HepG2 (cell line): ENCODE measurements at regions not wholly inside any gene's neighbourhood (a gene's known extent, or its start where the extent isn't known, plus 50 kb on each side); places are given as distances from the start of the nearest gene placed in this dataset.

Experiments used
- ATAC-seq: fragments of 200-7000 bp; cut with Tn5 transposase; 3 replicates; pipeline ENCODE4 v1.9.1; 2020; ENCODE audit warnings: mild to moderate bottlenecking, moderate library complexity
- BruUV-seq: library from RNA; stranded (reverse); fragments of 400-500 nt; replicated peaks from 2 replicates; lab custom pipeline; 2021; lab: Mats Ljungman, UMichigan
- CTCF ChIA-PET: fragments of 300-600 bp; formaldehyde crosslinking; extraction: SDS; loops from one replicate; lab custom pipeline; 2021; ENCODE audit warnings: low total read pairs, inconsistent platforms, low intra/inter-chr PET ratio; lab: Yijun Ruan, JAX
- POLR2A ChIA-PET: fragments of 350-600 bp; sonication (Branson Sonifier 250); formaldehyde crosslinking; loops from one replicate; lab custom pipeline; 2020; ENCODE audit warnings: antibody characterized with exemption, inconsistent platforms; lab: Yijun Ruan, JAX
- DNase-seq: peaks from one replicate; pipeline ENCODE4 v3.0.0-alpha.2; 2015; ENCODE audit warnings: low spot score
- FAIRE-seq: peaks from 3 replicates; lab custom pipeline; 2011; peaks lifted over from hg19 to GRCh38; lab: Jason Lieb, UNC
- H2AFZ ChIP-seq: one replicate; pipeline ENCODE4 v1.6.1; 2011; ENCODE audit warnings: low read length, inconsistent platforms
- H3K27ac ChIP-seq: fragments of 300-600 bp; 3 replicates; pipeline ENCODE4 v1.8.0; 2011; ENCODE audit warnings: mixed run types, mild to moderate bottlenecking, mixed read lengths, low read length, inconsistent platforms; ENCODE audit not compliant: insufficient read depth; ENCODE audit errors: extremely low read length
- H3K27me3 ChIP-seq, 2 experiments: fragments of 200-600 bp in 1 of 2; 2 replicates in 1 of 2; 3 replicates in 1 of 2; pipeline versions ENCODE4 v1.6.0 to v1.8.0; 2011; ENCODE audit warnings: low read length in 2 of 2, mild to moderate bottlenecking in 2 of 2, moderate library complexity in 2 of 2, inconsistent platforms in 1 of 2; ENCODE audit not compliant: insufficient read depth in 2 of 2, control insufficient read depth in 1 of 2
- H3K36me3 ChIP-seq, 2 experiments: fragments of 200-600 bp in 1 of 2; replicated peaks in 1 of 2; 2 replicates in 1 of 2; 3 replicates in 1 of 2; pipeline versions ENCODE4 v1.5.1 to v1.8.0; 2011; ENCODE audit warnings: low read length in 2 of 2, inconsistent platforms in 1 of 2; ENCODE audit not compliant: insufficient read depth in 2 of 2, control insufficient read depth in 1 of 2
- H3K4me1 ChIP-seq: 2 replicates; pipeline ENCODE4 v1.5.1; 2012; ENCODE audit warnings: low read length, inconsistent platforms; ENCODE audit not compliant: insufficient read depth
- H3K4me2 ChIP-seq: 2 replicates; pipeline ENCODE4 v1.6.0; 2011; ENCODE audit warnings: low read depth, low read length, inconsistent platforms
- H3K4me3 ChIP-seq, 3 experiments: fragments of 200-600 bp in 1 of 3; sonication (generic), shearing (Covaris generic) in 1 of 3; replicated peaks in 1 of 3; 2 replicates each; pipeline ENCODE4 v1.5.1; 2011 to 2016; ENCODE audit warnings: low read length in 3 of 3, inconsistent platforms in 2 of 3, low read depth in 2 of 3, mild to moderate bottlenecking in 2 of 3, control low read depth in 1 of 3, mixed read lengths in 1 of 3; ENCODE audit not compliant: insufficient read depth in 1 of 3
- H3K79me2 ChIP-seq: one replicate; pipeline ENCODE4 v1.6.1; 2011; ENCODE audit warnings: low read length, inconsistent platforms; ENCODE audit not compliant: insufficient read depth
- H3K9ac ChIP-seq: 2 replicates; pipeline ENCODE4 v1.6.0; 2011; ENCODE audit warnings: mild to moderate bottlenecking, low read depth, low read length, inconsistent platforms; ENCODE audit not compliant: insufficient read depth
- H3K9me3 ChIP-seq: 2 replicates; pipeline ENCODE4 v1.5.1; 2012; ENCODE audit warnings: mild to moderate bottlenecking, low read length
- H4K20me1 ChIP-seq: 2 replicates; pipeline ENCODE4 v1.6.0; 2011; ENCODE audit warnings: inconsistent platforms, mild to moderate bottlenecking, low read length, moderate library complexity; ENCODE audit not compliant: insufficient read depth
- ASH2L ChIP-seq: fragments of 300-600, 200-600 bp; sonication (generic); IDR thresholded peaks from 2 replicates; pipeline ENCODE4 v1.7.0; 2017; ENCODE audit warnings: low read depth, mild to moderate bottlenecking, moderate library complexity, mixed read lengths, low read length; ENCODE audit not compliant: insufficient read length
- ATM ChIP-seq: fragments of 450-650 bp; IDR thresholded peaks from 2 replicates; pipeline ENCODE4 v1.7.1; 2017; ENCODE audit warnings: mild to moderate bottlenecking, borderline replicate concordance
- E2F1 ChIP-seq: sonication (generic); formaldehyde crosslinking; IDR thresholded peaks from 2 replicates; pipeline ENCODE4 v1.5.0; 2020; ENCODE audit warnings: missing genetic modification reagents
- JUND ChIP-seq: sonication (generic); formaldehyde crosslinking; IDR thresholded peaks from 2 replicates; pipeline ENCODE4 v1.8.0; 2022; ENCODE audit warnings: mild to moderate bottlenecking, missing genetic modification reagents
- KLF15 ChIP-seq: sonication (generic); formaldehyde crosslinking; IDR thresholded peaks from 2 replicates; pipeline ENCODE4 v1.8.1; 2023; ENCODE audit warnings: borderline replicate concordance, mild to moderate bottlenecking, inconsistent platforms, missing genetic modification reagents, mixed read lengths
- NFYB ChIP-seq: sonication (generic); formaldehyde crosslinking; IDR thresholded peaks from 2 replicates; pipeline ENCODE4 v1.4.0; 2020; ENCODE audit warnings: missing genetic modification reagents
- PCBP1 ChIP-seq: fragments of 200-400 bp; formaldehyde crosslinking; IDR thresholded peaks from 2 replicates; pipeline ENCODE4 v1.6.1; 2017; ENCODE audit warnings: mild to moderate bottlenecking, low read depth, low read length, borderline replicate concordance
- SIX4 ChIP-seq: sonication (generic); formaldehyde crosslinking; IDR thresholded peaks from 2 replicates; pipeline ENCODE4 v1.4.0; 2020; ENCODE audit warnings: missing genetic modification reagents
- SP5 ChIP-seq: IDR thresholded peaks from 2 replicates; pipeline ENCODE4 v1.6.1; 2016; ENCODE audit warnings: low read depth, borderline replicate concordance
- ZC3H4 ChIP-seq: sonication (generic); formaldehyde crosslinking; IDR thresholded peaks from 2 replicates; pipeline ENCODE4 v1.4.0; 2020; ENCODE audit warnings: missing genetic modification reagents, borderline replicate concordance
- ZFP36 ChIP-seq: fragments of 150-350 bp; IDR thresholded peaks from 2 replicates; pipeline ENCODE4 v1.6.1; 2018; ENCODE audit warnings: borderline replicate concordance, low read length, low read depth; ENCODE audit not compliant: partially characterized antibody
- ZNF280B ChIP-seq: sonication (generic); formaldehyde crosslinking; IDR thresholded peaks from 2 replicates; pipeline ENCODE4 v1.5.0; 2020; ENCODE audit warnings: missing genetic modification reagents, mild to moderate bottlenecking, borderline replicate concordance
- ZNF550 ChIP-seq: sonication (generic); formaldehyde crosslinking; IDR thresholded peaks from 2 replicates; pipeline ENCODE4 v1.4.0; 2020; ENCODE audit warnings: mild to moderate bottlenecking, missing genetic modification reagents, borderline replicate concordance
- ZNF558 ChIP-seq: sonication (generic); formaldehyde crosslinking; IDR thresholded peaks from 2 replicates; pipeline ENCODE4 v1.9.0; 2022; ENCODE audit warnings: mild to moderate bottlenecking, missing genetic modification reagents, borderline replicate concordance
- ZNF629 ChIP-seq: sonication (generic); formaldehyde crosslinking; conservative IDR thresholded peaks from 2 replicates; pipeline ENCODE4 v1.5.0; 2020; ENCODE audit warnings: missing genetic modification reagents
- ZNF674 ChIP-seq: sonication (generic); formaldehyde crosslinking; IDR thresholded peaks from 2 replicates; pipeline ENCODE4 v1.5.0; 2020; ENCODE audit warnings: low read depth, mild to moderate bottlenecking, missing genetic modification reagents
- ZNF770 ChIP-seq: sonication (generic); formaldehyde crosslinking; IDR thresholded peaks from 2 replicates; pipeline ENCODE4 v1.5.0; 2020; ENCODE audit warnings: mild to moderate bottlenecking, missing genetic modification reagents
- WGBS: methylation state at CpG from one replicate; pipeline ENCODE4 v1.1.6; 2017; ENCODE audit warnings: low lambda C conversion rate; 5-methylcytosine and 5-hydroxymethylcytosine counted together
- in situ Hi-C: cut with HindIII; loops from 2 replicates; pipeline ENCODE4 v1.10.0; 2017; ENCODE audit warnings: low pct_unique_long_range_greater_than_20kb; ENCODE audit not compliant: extremely low pct_ligation_motif_present
- intact Hi-C: fragments of 100-400 bp; cut with micrococcal nuclease; formaldehyde crosslinking; loops from one replicate; pipeline ENCODE4 v1.10.0; 2022; ENCODE audit not compliant: unreplicated experiment

GRCh38 chr2:172370821-172371455, 56.4 kb upstream of the ITGA6 start:
- DNase-seq (no peak), ATAC-seq (no peak), FAIRE-seq (no peak)
- Histone ChIP-seq H3K4me2 (no peak overlapping the region), H3K36me3 (no peaks in the 10 kb centered on the region), H4K20me1 (no peaks in the 10 kb centered on the region), H3K27ac (no peak overlapping the region), H3K4me1 (peaks cover 12% of the 10 kb centered on the region), H3K9me3 (peaks cover 13% of the 10 kb centered on the region; the same call in 1 of the 2 replicates), H3K27me3 (no peaks in the 10 kb centered on the region), H2AFZ (no peak overlapping the region), H3K9ac (no peak overlapping the region), H3K79me2 (no peaks in the 10 kb centered on the region), H3K4me3 (no peak overlapping the region)
- in situ Hi-C loops = no loop called here
- WGBS = 0% methylated on average over 1 of the region's 1 CpG
- BruUV-seq = no TSS peak
- intact Hi-C loops = no loop called here
- ChIA-PET POLR2A (no interaction called here), CTCF (no interaction called here)
- TF ChIP-seq ZNF674 (CRISPR knock-in tag) = no peak
- no peak for TF ChIP-seq ZNF280B (CRISPR knock-in tag)
- no peak for TF ChIP-seq ZC3H4 (CRISPR knock-in tag)
- TF ChIP-seq SP5 = no peak
- no peak for TF ChIP-seq E2F1 (CRISPR knock-in tag)
- no peak for TF ChIP-seq ZNF558
- TF ChIP-seq KLF15 (CRISPR knock-in tag) = no peak
- no peak for TF ChIP-seq ZNF550
- no peak for TF ChIP-seq PCBP1
- no peak for TF ChIP-seq NFYB (CRISPR knock-in tag)
- no peak for TF ChIP-seq ASH2L
- TF ChIP-seq ZFP36 = no peak
- TF ChIP-seq SIX4 (CRISPR knock-in tag) = no peak
- no peak for TF ChIP-seq ZNF770
- no peak for TF ChIP-seq ATM
- TF ChIP-seq JUND (CRISPR knock-in tag) = no peak
- TF ChIP-seq ZNF629 (CRISPR knock-in tag) = no peak
